ENCODE measurements at regions not wholly inside any gene's neighbourhood (a gene's known extent, or its start where the extent isn't known, plus 50 kb on each side); places are given as distances from the start of the nearest gene placed in this dataset.

- TF ChIP-seq FOXJ3 (CRISPR knock-in tag; IDR thresholded peaks at IDR 0.05; ENCODE audit: borderline replicate concordance) (no peak), ZNF121 (CRISPR knock-in tag; IDR thresholded peaks at IDR 0.05) (no peak), ESRRA (CRISPR knock-in tag; IDR thresholded peaks at IDR 0.05; ENCODE audit: borderline replicate concordance) (no peak), USF2 (CRISPR knock-in tag; IDR thresholded peaks at IDR 0.05) (no peak), SP1 (CRISPR knock-in tag; conservative IDR thresholded peaks at IDR 0.05) (no peak), TEAD1 (CRISPR knock-in tag; IDR thresholded peaks at IDR 0.05) (no peak), ZNF263 (CRISPR knock-in tag; IDR thresholded peaks at IDR 0.05; ENCODE audit: low read depth) (no peak)
- TF ChIP-seq, protein P1, sequence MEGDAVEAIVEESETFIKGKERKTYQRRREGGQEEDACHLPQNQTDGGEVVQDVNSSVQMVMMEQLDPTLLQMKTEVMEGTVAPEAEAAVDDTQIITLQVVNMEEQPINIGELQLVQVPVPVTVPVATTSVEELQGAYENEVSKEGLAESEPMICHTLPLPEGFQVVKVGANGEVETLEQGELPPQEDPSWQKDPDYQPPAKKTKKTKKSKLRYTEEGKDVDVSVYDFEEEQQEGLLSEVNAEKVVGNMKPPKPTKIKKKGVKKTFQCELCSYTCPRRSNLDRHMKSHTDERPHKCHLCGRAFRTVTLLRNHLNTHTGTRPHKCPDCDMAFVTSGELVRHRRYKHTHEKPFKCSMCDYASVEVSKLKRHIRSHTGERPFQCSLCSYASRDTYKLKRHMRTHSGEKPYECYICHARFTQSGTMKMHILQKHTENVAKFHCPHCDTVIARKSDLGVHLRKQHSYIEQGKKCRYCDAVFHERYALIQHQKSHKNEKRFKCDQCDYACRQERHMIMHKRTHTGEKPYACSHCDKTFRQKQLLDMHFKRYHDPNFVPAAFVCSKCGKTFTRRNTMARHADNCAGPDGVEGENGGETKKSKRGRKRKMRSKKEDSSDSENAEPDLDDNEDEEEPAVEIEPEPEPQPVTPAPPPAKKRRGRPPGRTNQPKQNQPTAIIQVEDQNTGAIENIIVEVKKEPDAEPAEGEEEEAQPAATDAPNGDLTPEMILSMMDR (IDR thresholded peaks at IDR 0.05): no peak
- TF ChIP-seq, protein P2, sequence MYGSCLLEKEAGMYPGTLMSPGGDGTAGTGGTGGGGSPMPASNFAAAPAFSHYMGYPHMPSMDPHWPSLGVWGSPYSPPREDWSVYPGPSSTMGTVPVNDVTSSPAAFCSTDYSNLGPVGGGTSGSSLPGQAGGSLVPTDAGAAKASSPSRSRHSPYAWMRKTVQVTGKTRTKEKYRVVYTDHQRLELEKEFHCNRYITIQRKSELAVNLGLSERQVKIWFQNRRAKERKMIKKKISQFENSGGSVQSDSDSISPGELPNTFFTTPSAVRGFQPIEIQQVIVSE (CRISPR knock-in tag; IDR thresholded peaks at IDR 0.05; ENCODE audit: borderline replicate concordance): no peak
- TF ChIP-seq, protein P3, sequence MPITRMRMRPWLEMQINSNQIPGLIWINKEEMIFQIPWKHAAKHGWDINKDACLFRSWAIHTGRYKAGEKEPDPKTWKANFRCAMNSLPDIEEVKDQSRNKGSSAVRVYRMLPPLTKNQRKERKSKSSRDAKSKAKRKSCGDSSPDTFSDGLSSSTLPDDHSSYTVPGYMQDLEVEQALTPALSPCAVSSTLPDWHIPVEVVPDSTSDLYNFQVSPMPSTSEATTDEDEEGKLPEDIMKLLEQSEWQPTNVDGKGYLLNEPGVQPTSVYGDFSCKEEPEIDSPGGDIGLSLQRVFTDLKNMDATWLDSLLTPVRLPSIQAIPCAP (CRISPR knock-in tag; IDR thresholded peaks at IDR 0.05): no peak
- TF ChIP-seq, protein P4, sequence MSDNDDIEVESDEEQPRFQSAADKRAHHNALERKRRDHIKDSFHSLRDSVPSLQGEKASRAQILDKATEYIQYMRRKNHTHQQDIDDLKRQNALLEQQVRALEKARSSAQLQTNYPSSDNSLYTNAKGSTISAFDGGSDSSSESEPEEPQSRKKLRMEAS (CRISPR knock-in tag; IDR thresholded peaks at IDR 0.05): no peak
- TF ChIP-seq, protein P5, sequence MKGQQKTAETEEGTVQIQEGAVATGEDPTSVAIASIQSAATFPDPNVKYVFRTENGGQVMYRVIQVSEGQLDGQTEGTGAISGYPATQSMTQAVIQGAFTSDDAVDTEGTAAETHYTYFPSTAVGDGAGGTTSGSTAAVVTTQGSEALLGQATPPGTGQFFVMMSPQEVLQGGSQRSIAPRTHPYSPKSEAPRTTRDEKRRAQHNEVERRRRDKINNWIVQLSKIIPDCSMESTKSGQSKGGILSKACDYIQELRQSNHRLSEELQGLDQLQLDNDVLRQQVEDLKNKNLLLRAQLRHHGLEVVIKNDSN (CRISPR knock-in tag; IDR thresholded peaks at IDR 0.05): no peak
These were observed 64.7 kb upstream of the GJA8 start for GRCh38 chr1:147837964-147838292.
